DMS53 treated with DMSO at 0.1 percent for 48 hours (cell line): ENCODE measurements at regions not wholly inside any gene's neighbourhood (a gene's known extent, or its start where the extent isn't known, plus 50 kb on each side); places are given as distances from the start of the nearest gene placed in this dataset.

Experiments
- DNase-seq: peaks from one replicate; lab custom pipeline; 2025; ENCODE audit not compliant: unreplicated experiment; lab: John Stamatoyannopoulos, UW

DNA sequence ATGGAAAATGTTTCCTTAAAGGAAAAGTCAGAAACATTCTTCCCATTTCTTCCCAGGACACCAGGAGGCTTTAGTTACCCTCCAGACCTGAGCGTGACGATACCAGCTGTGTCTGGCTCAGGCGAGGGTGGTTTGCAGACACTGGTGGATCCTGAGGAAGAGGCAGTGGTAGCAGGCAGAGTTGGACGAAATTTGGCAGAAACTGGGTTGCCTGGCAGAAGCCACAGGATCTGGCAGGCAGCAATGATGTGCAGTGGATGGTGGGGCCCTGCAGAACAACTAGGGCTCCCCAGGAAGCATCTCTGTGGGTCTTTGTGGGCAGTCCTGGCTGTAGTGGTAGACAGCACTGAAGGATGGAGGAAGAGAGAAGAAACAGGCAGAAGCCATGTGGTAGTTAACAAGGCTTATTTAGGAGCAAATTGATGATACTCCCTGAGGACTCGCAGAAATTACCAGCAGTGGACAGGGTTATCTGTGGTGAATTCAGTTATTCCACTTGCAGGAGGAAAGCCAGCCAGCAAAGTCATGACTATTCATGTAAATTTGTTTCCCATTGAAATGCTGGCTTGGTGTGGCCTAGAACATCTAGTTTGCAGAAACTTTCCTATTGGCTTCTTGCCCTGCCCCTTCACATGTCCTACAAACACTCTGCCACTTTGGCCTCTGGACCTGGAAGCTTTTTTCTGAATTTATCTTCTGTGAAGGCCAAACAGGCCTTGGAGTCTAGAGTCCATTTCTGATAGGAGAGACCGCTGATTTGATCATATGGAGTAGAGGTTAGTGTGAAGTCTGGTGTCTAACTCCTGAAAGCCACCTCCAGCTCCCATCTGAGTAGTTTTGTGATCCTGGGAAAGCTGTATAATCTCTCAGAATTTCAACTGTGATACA is 212.0 kb downstream of the DMRT2 start:
- DNase-seq, result no peak

DNA sequence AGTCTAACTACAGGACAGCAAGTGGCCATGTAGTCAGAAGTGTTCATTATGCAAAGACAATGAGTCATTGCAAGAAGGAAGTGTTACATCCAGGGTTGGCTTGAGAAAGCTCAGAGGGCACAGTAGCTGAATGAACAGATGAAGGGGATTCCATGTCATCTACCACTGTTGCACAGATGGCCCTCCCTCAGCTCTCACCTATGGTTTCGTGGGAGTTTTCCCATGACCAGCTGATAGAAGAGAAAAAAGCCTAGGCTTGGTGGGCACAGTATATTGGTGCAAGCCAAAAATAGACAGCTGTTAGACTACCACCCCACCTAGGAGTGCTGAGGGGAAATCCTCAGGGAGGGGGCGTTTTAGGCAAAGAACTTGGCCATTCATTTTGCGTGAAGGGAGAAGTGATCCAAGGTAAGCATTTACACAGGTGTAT is 217.0 kb downstream of the DMRT2 start:
- no peak for DNase-seq

DNA sequence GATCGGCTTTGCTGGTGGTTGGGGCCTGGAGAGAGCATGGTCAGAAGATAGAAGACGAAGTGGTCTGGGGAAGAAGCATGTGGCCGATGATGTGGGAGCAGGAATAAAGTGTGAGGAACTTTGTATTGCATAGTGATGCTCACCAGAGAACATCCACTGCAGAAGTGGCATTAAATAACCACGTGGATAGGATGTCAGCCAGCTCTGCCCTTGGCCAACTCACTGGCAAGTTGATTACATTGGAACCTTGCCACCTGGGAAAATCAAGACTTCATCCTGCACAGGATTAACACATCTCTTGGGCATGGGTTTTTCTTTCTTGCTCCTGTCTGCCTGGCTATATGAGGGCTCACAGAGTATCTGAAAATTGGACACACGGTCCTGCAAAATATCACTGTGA is 217.4 kb downstream of the DMRT2 start:
- DNase-seq, result no peak

DNA sequence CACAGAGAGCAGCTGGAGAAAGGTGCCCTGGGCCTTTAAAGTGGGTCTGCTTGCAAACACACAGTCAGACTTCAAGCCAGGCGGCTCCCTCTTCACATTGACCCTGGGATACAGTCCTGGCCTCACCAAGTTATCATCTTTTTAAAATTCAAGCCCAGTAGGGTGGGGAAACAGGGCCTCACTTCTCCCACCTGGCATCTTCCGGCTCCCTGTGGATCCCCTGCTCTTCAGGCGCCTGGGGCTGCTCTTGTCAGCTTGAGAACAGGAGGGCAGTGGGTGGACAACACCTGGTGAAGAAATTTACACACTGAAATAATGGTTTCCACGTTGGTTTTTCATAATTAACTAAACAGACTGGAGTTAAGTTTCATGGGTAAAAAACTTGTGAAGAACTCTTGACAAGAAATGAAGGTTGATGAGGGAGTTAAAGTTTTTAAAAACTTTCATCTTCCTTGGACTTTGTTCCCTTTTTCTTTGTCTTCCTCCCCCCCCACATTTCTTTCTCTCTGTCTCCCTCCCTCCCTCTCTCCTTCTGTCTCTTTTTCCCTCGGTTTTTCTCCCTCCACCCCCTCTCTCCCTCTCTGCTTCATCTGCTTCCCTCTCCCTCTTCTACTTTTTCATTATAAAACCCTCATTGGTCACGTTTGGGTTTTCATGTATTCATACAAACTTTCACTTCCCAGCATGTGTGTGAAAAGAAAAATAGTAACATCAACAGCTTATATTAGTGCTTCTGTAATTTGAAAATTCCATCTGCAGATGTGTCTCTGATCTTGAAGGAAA is 219.6 kb downstream of the DMRT2 start:
- no peak for DNase-seq

DNA sequence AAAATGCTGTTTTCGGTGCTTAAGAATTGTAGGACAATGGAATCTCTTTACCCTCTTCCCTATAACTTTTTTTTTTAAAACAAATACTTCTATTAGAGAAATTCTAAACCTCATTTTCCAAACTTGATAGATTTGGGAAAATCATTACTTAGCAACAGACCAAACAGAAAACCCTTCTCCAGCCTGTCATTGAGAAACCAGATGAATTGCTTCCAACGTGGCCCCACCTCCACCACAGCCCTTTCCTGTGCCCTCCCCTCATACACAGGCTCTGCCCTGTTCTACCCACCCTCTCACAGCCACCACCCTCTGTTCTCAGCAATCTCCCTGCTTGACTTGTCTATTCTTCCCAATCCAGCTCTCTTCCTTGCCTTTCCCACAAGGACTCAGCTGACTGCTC is 221.2 kb downstream of the DMRT2 start:
- no peak for DNase-seq

DNA sequence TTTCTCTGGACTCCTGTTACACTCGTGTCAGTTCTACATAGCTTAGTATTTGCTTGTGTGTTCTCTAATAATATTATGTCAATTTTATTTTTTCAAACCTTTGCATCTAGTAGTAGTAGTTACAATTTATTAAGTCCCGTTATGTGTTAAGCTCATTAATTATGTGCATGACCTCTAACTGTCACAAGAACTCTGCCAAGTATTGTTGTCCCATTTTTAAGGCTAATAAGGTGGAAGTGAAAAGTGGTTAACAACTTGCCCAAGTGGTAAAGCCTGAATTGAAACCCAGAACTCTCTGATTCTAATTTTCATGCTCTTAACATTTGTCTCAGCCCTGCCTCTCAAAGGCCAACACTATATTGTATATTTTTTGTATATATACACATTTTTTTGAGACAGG is 221.6 kb downstream of the DMRT2 start:
- DNase-seq, result no peak

DNA sequence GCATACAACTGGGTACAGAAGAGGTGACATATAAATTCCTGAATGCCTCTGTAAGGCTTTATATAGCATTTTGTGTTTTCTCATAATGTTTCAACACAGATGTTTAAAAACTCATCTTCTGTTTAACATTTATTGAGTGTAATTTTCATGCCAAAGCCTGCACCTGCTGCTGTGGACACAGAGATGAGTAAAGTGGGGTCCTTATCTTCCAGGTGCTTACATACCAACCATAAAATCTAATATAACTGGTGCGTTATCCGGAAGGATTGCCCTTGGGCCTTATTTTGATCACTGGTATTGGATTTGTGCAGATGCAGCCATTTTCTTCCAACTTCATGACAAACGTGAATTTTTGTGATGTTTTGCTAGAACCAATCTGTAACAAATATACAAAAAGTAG is 222.3 kb downstream of the DMRT2 start:
- no peak for DNase-seq

DNA sequence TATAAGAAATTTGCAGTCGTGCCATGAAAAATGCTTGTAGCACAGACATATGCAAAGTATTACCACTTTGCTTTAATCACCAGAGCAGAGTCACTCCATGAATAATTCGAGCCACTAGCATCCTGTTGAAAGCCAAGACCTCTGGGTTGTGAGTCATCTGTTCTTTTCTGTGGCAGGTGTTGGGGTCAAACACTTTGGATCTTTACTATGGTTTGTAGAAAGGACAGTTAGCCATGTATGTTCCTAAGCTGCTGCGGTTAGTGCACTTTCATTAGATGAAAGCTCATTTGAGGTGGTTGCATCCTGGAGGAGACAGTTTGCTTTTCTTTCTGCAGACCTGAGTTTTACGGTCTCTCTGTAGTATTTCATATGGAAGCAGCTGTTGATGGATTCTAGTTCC is 223.7 kb downstream of the DMRT2 start:
- DNase-seq, result no peak

DNA sequence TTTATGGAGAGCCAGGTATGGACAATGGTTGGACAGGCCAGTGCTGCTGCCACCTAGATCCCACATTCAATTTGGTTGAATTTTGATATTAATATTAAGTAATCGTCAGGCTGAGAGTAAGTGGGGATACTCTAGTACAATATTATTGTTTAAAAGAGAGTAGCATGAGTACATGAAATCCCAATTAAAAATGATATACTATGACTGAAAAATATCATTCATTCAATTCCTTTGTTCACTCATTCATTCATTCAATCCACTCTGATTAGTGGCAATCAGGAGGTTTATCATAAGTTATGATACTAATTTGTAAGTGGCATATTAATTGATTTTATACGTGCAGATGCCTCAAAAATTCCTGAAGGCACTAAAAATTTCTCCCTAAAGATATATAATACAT is 224.2 kb downstream of the DMRT2 start:
- DNase-seq, result no peak

DNA sequence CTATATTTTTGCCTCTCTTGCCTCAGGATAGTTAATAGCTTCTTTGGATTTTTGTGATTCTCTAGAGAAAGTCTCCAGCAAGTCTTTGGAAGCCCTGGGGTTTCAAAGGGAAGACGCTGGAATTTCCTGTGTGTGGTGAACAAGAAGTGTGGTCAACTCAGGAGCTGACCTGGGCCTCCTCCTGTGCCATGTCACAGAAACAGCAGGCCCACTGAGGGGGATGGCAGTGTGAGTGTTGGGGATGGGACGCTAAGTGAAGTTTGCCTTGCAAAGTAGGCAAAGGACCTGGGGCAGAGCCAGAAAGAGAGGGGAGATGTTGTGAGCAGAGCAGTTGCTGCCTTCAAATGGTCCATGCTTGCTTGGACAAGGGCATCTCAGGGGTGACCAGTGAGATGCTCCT is 226.3 kb downstream of the DMRT2 start:
- DNase-seq, result no peak

DNA sequence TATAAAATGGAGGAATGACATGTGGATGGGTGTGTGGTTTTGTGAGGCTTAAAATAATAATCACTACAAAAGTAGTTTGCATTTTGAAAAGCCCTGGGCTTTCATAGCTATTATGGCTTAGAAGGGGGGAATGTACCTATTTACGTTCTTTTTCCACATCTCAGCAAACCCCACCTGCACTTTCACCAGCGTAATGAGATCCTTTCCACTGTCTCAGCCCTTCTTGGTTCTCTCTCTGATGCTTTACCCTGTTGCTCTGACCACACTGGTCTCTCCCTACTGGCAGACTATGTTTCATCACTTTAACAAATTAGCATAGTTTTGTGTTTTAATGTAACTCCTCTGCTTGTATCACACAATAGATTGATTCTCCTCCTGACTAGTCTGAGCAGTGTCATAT is 234.6 kb downstream of the DMRT2 start:
- DNase-seq, result no peak

DNA sequence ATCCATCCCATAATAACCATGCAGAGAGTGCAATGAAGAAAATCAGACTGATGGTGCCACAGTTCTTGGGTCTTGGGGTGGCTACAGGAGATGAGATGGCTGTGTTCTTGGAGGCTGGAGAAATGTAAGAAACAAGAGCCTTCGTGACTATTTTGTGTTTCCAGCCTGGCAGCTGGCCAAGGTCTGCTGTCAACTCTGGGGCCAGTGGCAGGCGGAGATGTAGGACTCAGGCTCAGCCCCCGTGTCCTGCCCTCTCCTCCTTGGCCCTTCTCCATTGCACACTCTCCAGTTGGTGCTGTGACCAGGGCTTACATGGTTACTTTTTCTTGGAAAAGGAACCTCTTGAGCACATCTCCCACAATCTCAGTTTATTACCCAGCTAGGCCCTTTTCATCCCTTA is 235.4 kb downstream of the DMRT2 start:
- DNase-seq, result no peak

DNA sequence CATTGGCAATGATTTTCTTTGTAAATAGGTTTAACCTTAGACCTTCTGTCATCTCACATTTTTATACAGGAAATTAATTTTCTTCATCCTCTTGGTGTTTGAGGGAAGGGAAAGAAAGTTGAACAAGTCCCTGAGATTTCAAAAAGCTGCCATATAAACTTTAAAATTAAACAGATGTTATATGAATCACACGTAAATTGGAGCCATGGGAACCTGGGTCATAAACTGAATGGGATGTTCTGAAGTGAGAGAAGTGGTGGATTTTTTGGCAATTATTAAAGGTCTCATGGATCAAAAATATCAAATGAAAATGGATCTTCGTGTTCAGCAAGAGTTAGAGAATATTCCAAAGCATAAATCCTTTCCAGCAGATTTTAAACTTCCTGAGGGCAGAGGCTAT is 242.2 kb downstream of the DMRT2 start:
- no peak for DNase-seq

DNA sequence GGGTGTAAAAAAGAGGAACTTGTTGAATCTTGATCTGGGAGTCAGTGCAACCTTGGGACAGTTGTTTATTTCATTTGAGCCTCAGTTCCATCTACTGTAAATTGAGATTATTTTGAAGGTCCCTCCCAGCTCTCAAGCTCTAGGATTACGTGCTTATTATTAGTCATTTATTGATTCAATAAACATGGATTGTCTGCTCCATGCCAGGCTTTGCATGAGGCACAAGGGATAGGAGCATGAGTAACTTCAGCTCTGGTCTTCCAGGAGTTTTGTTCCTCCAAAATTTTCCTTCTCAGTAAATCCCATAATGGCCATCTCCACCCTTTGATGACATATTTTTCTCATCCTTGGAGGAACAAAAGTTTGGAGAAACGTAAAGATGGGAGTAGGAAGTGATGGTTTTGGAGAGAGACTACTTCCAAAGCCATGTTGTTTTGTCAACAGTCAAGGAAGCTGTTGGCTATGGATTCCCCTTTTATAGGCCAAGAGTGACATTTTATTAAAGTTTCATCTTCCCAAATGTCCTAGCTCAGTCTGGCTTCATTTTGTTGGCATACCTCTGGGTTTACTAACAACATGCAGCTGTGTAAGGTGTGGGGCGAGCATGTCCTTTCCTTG is 244.6 kb downstream of the DMRT2 start:
- no peak for DNase-seq

DNA sequence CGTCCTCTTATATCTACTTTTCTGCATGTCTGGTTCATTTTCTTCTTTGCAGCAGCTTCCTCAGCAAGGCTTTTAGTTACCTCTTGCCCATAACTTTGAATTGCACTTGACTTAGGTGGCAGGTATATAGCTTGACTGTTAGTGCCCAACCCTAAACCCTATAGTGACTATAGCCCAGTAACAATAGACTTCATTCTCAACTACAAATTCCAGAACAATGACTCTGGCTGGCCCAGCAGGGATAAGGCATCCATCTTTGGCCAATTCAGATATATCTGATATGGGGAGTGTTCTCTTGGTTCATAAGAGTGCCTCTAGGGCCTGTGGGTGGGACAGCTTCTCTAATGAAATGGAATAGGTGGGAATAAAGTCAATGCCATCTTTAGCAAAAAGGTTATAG is 246.2 kb downstream of the DMRT2 start:
- DNase-seq, result no peak

DNA sequence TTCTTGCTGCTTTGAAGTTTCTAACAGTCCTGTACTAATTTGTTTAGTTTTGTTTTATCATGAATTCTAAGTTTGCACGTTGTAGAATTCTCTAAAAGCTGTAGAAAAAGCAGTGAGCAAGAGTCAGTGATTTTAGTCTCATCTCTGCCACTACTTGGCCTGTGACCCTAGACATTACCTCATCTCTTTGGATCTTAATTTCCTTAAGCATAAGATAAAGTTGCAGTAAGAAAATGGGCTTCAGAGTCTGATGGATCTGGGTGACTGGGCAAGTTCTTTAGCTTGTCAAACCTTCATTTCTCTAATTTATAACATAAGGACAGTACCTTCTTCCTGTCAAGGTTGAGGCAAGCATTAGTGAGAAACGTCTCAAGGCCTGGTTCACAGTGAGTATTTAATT is 247.9 kb downstream of the DMRT2 start:
- DNase-seq, result no peak

DNA sequence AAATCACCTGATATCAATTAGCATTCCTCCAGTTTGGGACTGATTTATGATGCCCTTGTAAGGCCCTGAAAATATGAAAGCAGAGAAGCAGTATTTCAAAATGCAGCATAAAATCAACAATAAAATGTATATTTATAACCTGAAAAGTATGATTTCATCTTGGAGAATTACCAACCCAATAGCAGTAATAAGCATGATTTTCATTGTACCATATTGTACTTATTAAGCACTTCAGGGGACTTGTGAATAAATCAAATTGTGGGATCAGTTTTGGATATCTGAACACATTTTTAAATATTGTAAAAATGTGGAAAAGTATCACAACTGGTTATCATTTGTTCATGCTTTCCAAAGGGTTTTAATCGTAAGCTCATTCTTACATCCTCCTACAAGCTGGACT is 250.8 kb downstream of the DMRT2 start:
- no peak for DNase-seq

DNA sequence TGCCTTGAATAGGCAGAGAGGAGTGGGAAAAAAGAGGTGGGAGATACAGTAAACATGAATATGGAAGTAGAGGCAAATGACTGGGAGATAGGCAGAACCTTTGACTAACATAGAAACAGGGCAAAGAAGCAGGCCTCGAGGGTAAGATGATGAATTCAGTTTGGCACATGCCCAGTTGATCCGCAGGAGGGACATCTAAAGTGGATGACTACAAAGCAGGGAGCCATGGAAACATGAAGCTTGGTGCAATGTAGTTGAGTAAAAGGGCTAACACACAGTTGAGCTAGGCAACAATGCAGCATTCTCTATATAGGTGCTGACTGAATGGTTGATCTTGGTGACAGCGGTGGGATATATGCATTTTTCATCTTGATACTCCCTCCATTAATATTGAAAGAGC is 253.8 kb downstream of the DMRT2 start:
- DNase-seq, result no peak

DNA sequence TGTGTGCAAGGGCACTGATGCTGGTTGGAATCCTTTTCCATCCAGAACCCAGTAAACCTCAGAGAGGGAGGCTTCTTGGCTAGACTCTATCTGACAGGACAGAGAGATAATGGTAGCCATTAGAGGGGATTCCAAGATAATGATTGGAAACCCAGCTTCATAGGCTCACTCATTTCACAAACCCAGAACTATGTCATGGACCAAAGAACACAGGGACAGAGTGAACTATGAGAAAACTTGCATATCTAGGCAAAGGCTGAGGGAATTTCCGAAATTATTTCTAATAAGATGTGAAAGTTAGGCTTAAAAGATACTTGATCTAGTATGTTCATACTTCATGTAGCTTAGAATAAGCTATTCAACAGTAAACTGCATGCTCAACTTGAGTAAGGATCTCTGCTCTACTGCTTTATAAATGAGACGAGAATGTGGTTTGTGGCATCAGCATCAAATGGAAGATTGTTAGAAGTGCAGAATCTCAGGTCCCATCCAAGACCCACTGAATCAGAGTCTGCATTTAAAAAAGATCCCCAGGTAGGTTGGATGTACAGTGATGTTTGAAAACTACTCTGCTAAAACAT is 261.4 kb downstream of the DMRT2 start:
- DNase-seq, result no peak

DNA sequence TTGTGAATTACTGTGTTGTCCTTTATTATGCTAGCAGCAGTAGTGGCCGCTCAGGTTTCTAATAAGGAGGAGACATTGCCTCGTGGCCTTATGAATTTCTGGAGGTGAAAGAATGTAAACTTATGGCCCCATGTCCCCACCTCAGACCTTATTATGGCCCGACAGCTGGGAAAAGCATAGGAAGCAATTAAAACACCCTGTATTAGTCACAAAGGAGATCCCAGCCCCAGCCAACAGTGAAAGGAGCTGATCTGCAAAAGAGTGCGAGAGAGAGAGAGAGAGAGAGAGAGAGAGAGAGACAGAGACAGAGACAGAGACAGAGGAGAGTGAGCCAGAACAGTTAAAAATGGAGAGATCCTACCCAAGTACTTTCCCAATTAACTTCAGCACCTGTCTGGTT is 269.3 kb downstream of the DMRT2 start:
- DNase-seq, result no peak

DNA sequence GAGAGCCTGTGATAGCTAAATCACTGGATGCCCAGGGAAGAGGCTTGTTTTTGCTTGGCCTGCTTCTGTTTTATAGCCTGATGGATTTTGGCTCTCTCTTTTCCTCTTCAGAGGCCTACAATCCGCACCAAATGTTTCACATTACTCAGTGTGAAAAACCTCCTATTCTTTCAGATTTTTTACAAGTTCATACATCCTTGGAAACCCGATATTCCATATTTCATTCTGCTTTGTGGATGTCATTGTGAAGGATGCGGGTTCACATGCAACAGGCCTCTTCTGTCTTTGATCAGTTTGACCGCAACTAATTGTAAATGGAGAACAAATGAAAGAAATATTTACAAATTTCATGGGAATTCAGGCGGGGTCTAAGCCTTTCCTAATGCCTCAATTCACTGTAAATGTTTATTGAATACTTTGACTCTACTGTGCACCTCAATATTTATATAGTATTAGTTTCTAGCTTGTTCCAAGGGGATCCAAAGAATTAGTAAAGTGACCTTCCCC is 269.9 kb downstream of the DMRT2 start:
- DNase-seq, result no peak
